ENCODE measurements at regions not wholly inside any gene's neighbourhood (a gene's known extent, or its start where the extent isn't known, plus 50 kb on each side); places are given as distances from the start of the nearest gene placed in this dataset.
"Not testable (repeated sequence)": the region's sequence is repeated elsewhere in the genome, so short reads cannot be mapped to it uniquely, and the experiment has no call there.

DNA sequence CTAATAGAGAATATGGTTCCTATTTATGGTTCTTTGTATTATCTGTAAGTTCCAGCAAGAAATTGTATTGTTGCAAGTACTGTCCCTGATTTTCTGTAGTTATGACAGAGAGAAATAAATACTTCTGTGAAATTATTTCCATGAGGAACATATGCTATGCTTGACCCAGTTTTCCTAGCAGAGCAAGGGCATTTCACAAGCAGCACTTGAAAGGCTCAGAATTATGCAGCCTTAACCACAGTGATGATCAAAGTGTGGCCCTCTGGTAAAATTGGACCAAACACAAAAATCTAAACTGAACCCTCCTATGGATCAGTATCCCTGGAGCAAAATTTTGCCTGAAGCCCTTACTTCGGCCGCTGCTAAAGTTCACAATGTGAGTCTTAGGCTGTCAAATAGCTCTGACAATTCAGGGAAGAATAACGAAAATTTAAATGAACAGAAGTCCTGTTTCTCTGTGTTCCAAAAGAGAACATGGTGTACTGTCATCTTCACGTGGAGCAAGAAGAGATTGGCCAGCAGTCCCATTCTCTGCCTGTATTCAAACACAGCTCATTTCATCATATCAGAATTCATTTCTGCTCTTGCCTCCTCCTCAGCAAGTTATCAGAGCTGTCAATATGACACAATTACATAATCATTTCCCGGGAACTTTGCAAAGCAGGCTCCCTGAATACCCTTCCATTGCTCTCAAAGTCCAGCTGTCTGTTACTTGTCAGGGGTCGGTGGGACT is 471.9 kb downstream of the RPS29 start:
- no peak for DNase-seq (ENCODE audit: low read depth in 2 of 2)

DNA sequence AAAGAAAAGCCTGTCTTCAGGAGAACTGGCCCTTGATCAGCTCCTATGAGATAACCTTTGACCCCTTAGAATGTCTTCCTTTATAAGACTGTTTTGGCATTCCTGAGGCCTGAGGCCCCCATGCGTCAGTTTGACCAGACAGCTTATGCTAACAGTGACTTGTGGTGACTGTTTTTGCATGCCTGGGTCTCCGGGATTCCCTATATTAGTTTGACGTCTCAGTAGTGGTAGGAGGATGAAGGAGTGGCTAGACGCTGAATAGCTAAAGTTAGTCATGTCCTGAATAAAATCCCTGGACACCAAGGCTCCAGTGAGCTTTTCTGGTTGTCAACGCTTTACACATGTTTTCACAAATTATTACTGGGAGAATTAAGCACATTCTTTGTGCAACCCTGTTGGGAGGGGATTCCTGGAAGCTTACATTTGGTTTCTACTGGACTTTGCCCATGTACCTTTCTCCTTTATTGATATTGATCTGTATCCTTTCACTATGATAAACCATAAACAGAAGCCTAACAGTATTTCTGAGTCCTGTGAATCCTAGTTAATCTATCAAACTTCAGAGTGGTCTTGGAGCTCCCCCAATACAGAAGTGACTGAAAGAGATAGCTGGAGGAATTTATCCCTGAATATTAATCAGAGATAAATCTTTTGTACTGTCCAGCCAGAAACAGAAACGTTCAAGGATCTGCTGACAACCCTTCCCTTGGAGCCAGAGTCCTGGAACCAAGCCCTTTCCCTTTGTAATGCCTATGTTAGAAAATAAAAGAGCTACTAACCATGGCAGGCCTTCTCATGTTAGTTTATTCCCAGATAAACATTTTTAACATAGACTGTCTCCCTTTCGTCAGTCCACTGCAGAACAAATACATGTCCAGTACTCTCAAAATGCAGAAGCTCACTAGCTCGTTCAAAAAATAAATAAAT is 479.2 kb downstream of the RPS29 start:
- DNase-seq (ENCODE audit: low read depth in 2 of 2): no peak

DNA sequence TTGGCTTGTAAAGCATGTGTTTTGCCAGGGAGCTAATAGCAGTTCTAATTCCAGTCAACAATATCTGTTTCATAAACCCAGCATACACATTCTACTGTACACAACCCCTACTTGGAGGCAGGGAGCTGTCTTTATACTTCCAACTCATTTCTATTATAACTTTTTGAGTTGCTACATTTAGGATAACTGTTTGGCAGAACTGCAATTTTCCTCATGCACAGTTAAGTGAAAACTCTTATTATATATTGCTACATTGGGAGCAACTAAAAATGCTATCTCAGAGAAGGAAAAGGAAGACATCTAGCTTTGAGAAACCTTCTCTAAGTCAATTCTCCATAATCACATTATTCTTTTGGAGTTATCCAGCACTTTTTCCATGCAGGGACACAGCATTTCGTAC is 480.2 kb downstream of the RPS29 start:
- no peak for DNase-seq (ENCODE audit: low read depth in 2 of 2)

DNA sequence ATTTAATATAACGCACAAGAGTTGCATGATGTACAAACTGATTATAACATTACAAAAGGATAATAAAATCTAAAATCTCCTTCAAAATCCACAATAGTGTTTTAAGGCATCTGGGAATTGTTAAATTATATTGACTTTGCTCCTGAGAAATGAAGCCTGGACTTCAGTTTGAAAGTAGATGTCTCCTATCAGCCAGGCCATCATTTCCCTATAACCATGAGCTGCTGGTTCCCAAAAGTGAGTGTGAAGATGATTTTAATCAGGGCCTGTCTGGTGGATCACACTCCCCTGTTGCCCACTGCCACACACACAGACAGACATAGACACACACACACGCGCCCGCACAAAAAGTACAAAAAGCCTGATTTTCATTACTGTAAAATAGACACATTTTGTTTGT is 480.7 kb downstream of the RPS29 start:
- no peak for DNase-seq (ENCODE audit: low read depth in 2 of 2)

DNA sequence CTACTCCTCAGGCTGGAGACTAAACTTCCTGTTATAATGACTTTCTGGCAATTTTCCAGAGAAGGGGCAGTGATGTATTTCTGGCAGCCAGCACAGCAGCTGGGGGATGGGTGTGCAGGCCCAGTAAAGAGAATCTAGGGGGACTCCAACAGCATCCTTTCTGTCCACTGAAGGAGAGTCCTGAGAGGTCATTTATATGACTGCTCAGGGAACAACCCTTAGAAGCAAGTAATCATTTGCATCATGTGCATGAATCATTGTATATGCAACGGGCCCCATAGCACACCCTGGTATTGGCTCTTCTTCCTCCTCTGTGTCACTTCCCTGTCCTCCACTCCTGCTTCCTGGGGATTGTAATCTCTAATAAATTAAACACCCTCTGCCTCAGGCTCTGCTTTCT is 493.8 kb downstream of the RPS29 start:
- DNase-seq (ENCODE audit: low read depth in 2 of 2): no peak

DNA sequence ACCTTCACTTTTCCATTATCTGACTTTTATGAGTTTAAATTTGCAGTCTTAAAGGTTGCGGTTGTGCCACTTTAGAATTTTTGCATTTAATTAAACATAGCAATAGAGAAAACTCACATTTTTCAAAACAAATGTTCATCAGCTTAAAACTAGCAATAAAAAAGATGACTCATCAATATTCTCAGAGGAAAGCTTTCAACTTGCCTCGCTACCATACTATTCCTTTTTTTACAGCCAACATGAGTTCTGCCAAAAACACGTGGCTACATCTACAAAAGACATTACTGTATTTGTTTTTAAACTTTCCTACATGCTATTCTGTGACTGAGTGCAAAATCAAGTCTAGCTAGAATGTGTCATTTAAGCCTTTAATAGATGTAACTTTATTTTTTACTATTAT is 497.1 kb downstream of the RPS29 start:
- DNase-seq (ENCODE audit: low read depth in 2 of 2): no peak

DNA sequence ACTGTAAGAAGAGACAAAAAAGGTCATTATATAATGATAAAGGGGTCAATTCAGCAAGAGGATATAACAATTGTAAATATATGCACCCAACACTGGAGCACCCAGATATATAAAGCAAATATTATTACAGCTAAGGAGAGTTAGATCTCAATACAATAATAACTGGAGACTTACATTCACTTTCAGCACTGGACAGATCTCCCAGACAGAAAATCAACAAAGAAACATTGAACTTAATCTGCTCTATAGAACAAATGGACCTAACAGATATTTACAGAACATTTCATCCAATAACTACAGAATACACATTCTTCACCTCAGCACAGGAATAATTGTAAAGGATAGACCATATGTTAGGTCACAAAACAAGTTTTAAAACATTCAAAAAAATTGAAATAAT is 512.9 kb downstream of the RPS29 start:
- DNase-seq (ENCODE audit: low read depth in 2 of 2): not testable (repeated sequence)

DNA sequence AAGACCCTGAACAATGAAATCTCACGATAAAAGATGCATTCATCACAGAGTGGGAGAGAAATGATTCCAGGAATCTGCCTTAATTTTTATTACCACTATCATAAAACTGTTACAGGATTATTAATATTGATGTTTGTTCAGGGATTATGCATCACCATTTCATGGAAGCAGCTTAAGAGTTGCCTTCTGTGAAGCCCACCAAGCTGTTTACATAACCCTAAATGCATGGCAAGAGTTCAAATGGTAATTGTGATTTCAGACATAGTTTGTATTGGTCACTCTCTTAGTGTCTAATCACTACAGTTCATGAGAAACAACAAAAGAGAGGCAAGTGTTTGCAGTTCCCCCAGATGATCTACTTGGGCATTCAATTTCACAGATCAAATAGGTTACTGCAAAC is 527.7 kb downstream of the RPS29 start:
- no peak for DNase-seq (ENCODE audit: low read depth in 2 of 2)

DNA sequence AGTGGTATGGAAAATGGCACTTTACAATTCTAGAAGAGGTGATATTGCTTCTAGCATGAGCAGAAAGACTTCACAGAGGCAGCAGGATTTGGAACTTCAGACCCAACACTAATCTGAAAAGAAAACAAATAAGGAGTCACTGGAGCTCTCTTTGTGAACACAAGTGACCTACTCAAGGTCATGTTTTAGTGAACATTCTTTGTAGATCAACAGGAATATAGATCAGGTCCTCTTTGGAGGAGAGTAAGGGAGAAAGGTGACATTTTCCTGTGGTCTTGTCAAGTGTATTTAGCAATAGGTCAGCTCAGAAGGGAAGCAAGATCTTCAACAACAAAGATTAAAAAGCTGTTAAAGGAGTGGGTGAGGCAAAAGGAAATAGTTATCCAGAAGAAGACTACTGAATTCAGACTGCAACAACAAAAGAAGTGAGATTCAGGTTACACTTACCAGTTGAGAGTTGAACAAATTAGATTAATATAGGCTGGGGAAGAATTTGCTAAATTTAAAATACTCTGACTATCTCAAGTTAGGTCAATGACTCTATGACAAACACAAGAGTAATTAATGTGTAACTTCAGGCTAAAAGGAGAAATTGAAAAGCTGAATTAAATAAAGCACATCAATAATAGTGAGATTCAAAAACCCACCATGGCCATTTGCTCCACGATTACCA is 528.2 kb downstream of the RPS29 start:
- DNase-seq (ENCODE audit: low read depth in 2 of 2): no peak

DNA sequence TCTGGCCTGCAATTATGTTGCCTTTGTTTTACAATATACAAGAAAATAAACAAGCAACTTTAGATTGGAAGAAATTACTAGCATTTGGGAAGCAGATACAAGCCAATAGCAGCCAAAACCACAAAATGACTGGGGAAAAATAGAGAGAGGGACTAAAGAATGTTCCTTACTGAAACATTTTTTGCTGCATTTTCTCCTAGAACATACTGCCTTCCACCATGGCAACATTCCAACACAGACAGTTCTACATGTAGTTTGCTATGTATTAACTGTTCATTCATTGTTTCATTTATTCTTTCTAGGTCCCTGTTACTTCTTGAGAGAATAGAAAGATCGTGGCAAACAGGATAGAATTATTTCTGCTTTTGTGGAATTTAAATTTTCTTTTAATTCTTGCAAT is 530.2 kb downstream of the RPS29 start:
- DNase-seq (ENCODE audit: low read depth in 2 of 2): no peak

DNA sequence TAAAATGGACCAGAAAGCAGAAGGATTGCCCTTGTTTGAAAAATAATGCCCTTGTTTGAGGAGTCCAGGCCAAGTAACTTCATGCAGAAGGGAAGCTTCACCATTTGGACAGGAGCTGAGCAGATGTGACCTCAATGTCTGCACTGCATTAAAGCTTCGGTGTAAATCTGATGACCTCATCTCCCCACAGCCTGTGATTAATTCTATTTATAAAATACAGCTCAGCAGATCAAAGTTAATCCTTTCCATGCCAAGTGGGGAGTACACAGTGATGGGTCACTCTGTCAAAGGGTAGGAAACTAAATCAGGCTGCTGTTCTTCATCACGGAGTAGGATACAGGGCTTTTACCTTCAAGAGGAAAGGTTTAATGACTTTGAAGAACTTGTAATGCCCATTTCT is 533.7 kb downstream of the RPS29 start:
- no peak for DNase-seq (ENCODE audit: low read depth in 2 of 2)

DNA sequence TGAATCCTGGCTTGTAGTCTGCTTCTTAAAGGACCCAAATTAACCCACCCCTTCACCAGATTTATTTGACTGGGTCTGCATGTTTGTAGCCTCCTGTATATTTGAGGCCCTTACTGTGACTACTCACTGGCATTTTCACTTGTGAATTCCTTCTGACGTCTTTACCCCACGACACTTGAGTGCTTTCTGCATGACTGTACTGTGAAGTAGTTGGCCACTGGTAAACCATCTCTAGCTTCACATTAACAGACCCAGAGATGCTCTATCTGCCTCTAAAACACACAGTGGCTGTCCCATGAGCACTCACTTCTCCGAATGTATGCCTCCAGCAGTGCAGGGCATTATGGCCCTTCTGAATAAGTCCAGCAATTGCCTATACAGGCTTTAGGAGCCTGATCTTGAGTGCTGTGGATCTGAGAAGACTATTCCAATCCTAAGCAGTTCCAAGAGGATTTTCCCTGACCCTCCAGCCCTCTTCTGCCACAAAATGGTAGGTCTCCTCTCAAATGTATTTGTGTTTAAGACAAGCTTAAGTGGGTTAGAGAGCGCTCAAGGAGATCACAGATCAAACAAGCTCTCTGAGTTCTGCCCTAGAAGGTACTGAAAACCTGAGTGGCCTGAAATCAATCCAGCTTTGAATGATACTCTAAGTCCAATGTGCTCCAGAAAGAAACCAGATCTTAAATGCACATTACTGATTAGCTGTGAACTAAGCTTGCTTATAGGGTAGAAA is 534.7 kb downstream of the RPS29 start:
- DNase-seq (ENCODE audit: low read depth in 2 of 2): no peak

DNA sequence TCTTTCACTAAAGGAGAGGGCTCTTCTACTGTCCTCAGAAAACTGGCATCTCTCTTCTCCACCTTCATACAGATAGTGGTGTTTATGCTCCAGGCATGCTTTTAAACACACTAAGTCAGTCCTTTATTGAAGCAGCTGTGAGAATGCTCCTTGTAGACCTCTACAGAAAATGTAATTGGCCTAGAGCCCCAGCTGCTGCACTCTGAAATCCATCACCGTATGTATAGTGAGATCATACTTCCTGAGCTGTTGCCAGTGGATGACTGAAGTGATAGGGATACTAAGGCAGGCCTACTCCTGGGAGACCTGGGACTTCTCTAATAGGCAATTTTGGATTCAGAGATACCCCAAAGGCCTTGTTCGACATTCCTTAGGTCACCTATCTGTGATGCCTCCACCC is 535.4 kb downstream of the RPS29 start:
- no peak for DNase-seq (ENCODE audit: low read depth in 2 of 2)

DNA sequence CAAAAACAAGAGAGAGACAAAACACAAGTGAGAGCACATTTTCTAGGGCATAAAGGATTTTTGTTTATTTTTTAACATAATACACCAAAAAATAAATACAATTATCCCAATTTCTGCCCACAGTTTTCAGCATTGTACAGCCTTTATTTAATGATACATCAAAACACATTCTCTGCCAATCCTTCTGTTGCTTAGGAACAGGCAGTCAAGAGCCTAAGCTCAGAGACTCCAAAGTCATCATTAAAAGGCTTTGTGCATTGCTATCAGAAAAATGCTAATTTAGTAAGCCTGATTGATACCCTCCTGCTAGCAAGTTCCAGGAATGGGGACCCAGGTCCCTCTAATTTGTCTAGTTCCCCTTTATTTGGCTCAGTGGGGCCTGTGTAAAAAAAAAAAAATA is 536.5 kb downstream of the RPS29 start:
- no peak for DNase-seq (ENCODE audit: low read depth in 2 of 2)

DNA sequence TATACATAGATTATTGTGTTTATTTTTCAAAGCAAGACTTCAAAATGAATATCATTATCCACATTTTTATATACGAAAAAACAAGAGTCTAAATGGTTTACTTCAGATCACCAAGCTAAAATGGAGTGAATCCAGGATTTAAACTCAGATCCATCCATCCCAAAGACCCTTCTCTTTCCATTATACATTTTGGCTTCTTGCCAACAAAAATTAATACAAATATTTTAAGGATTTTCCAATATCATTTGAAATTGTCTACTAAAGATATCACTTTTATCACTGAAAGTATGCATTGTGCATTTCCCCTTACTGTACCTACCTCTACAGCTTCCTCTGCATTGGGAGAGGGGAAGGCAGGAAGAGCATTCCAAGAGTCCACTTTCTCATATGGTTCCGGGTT is 541.2 kb downstream of the RPS29 start:
- DNase-seq (ENCODE audit: low read depth in 2 of 2): no peak

DNA sequence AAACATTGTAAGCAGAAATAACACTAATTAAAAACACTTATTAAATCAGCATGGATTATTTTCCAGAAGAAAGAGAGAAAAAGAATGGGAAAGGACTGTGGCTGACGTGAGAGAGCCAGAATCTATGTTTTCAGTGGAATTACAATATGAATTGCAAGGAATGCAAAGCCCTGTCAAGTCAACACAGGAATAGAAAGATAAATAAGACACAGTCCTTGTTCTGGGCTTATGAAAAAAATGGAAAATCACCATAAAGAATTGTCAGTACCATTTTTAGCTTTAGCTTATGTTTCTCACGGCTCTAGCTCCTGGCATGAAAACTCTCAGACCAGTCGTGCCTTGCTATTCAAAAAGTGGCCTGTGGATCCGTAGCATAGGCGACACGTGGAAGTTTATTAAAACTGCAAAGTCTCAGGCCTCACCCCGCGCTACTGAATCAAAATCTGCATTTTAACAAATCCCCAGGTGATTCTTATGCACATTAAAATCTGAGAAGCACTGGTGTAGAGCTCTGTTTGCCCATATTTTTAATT is 549.1 kb downstream of the RPS29 start:
- no peak for DNase-seq (ENCODE audit: low read depth in 2 of 2)

DNA sequence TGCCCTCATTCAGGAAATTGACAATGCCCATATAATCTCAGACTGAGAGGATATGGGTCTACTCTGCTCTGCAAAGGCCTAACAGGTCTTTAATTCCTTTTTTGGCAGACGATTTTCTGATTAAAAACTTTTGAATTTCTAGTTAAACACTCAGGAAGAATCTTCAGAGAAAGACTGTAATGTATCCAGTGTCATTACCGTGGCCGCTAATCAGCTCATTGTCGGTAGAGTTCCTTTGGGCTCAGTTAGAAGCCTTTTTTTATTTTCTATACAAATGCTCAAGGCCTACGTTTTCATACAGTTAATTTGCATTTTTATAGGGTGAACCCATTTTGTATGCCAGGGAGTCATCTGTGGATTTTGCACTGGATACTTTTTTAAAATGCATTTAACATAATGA is 549.9 kb downstream of the RPS29 start:
- no peak for DNase-seq (ENCODE audit: low read depth in 2 of 2)

DNA sequence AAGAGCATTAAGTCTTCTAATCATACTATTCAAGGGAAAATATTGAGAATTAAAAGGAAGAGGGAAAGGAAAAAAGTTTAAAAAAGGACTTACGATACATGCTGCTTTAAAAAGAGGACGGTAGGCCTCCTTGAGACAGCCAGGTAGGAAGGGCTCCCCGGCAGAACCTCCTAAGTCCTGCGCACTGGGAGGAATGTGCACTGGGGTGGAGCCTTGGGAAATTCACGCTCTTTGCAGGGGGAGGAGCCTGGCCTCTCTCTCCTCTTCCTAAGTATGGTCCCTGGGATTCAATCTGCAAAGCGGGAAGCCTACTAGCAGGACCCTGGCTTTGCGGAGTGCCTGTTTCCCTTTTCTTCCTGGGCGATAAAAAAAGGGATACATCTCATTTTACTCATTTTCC is 553.0 kb downstream of the RPS29 start:
- no peak for DNase-seq (ENCODE audit: low read depth in 2 of 2)

DNA sequence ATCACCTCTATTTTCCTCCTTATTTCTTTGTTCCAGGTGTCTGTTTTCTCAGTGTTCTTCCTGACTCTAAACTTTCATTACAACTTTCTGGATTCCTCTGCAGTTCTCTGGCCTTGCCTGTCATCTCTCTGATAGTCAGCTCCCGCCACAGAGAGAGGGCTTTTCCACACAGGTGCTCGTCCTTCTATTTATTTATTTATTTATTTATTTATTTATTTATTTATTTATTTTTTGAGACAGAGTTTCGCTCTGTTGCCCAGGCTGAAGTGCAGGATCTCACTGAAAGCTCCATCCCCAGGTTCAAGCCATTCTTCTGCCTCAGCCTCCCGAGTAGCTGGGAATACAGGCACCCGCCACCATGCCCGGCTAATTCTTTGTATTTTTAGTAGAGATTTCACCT is 554.5 kb downstream of the RPS29 start:
- not testable (repeated sequence) for DNase-seq (ENCODE audit: low read depth in 2 of 2)

DNA sequence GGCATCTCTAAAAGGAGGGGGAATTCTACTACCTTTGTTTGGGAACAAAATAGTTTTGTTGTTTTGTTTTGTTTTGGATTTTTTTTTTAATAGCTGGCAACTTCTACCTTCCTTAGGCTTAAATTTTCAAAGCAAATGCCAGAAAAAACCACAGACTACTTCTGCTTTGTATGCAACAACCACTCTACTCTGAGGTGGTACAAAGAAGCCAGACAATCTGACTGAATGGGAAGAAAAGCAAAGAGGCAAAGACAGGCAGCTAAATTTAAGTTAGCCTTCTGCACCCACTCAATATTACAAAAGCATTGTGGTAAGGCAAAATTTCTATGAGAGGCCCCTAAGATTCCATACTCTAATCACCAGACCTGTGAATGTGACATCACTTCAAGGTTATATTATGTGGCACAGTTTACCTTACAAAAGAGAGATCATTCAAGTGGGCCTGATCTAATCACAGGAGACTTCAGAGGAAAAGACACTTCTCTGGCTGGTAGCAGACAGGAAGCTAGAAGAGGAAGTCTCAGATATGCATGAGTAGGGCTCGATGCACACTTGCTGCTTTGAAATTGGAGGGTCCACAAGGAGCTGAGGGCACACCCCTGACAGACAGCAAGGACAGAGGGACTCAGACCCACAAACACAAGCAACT is 566.6 kb downstream of the RPS29 start:
- no peak for DNase-seq (ENCODE audit: low read depth in 2 of 2)

DNA sequence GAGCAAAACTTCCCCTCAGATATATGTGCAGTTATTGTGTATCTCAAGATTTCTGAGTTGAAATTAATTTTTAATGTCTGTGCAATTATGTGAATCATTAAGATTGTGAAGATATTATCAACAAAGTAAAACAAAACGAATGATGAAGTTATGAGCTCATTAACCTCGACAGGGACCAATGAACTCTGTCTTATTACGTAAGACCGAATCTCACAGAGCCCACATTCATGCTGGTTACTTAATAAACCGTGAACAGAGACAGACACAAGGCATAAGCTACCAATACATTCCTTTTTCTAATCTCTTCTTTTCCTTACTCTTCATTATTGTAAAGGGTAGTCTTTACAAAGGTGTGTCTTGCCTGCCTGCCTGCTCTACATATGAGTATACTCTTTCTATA is 568.7 kb downstream of the RPS29 start:
- no peak for DNase-seq (ENCODE audit: low read depth in 2 of 2)

All from stimulated activated CD4-positive, alpha-beta T cell treated with anti-CD3 and anti-CD28 coated beads, Interleukin-15, amount 100 ng/mL, for 48 hours (primary cell).